ENCODE measurements at regions not wholly inside any gene's neighbourhood (a gene's known extent, or its start where the extent isn't known, plus 50 kb on each side); places are given as distances from the start of the nearest gene placed in this dataset.

DNA sequence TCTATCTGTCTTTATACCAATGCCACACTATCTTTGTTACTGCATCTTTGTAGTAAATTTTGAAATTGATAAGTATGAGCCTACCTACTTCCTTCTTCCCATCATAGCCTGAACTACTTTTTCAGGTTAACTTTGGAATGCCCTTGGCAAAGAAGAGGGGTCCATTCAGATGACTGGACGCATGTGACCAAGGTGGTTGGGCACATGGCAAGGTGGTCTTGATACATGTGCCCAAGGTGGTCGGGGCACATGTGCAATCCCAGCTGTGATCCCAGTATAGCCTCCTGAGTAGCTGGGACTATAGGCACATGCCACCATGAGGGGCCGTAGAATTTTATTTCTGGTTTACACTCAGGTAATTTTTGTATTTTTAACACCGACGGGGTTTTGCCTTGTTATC is 330.2 kb downstream of the GABRB3 start:
- DNase-seq: no peak
- H3K27ac ChIP-seq: no peak overlapping the region
- no peaks in the 10 kb centered on the region for H3K36me3 ChIP-seq (replicated peaks in 1 of 2; ENCODE audit: insufficient read depth in 1 of 2, low read depth in 2 of 2)
- 64 to 80% methylated on average over 5 of the region's 5 CpGs for WGBS, 2 donors
- intact Hi-C loops (cut with DNase I): no loop called here
- H3K4me1 ChIP-seq: no peaks in the 10 kb centered on the region
- no peaks in the 10 kb centered on the region for H3K27me3 ChIP-seq
- H3K4me3 ChIP-seq: no peak overlapping the region
- TF ChIP-seq POLR2A (IDR thresholded peaks at IDR 0.05): no peak
- TF ChIP-seq, protein P1, sequence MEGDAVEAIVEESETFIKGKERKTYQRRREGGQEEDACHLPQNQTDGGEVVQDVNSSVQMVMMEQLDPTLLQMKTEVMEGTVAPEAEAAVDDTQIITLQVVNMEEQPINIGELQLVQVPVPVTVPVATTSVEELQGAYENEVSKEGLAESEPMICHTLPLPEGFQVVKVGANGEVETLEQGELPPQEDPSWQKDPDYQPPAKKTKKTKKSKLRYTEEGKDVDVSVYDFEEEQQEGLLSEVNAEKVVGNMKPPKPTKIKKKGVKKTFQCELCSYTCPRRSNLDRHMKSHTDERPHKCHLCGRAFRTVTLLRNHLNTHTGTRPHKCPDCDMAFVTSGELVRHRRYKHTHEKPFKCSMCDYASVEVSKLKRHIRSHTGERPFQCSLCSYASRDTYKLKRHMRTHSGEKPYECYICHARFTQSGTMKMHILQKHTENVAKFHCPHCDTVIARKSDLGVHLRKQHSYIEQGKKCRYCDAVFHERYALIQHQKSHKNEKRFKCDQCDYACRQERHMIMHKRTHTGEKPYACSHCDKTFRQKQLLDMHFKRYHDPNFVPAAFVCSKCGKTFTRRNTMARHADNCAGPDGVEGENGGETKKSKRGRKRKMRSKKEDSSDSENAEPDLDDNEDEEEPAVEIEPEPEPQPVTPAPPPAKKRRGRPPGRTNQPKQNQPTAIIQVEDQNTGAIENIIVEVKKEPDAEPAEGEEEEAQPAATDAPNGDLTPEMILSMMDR (IDR thresholded peaks at IDR 0.05): no peak
- H3K9me3 ChIP-seq: no peaks in the 10 kb centered on the region
- no peak for ATAC-seq

DNA sequence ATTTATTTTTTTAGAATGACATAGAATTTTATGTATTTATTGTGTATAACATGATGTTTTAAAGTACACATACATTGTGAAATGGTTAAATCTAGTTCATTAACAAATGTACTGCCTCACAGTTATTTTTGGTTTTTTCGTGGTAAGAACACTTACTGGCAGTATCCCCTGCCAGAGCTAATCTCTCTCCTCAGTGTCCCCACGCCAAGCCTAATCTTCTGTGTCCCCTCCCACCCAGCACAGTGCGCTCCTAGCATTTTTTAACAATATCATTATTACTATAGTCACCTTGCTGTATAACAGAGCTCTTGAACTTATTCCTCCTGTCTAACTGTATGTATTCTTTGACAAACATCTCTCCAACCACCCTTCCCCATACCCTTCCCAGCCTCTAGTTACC is 333.2 kb downstream of the GABRB3 start:
- no peaks in the 10 kb centered on the region for H3K27me3 ChIP-seq
- H3K9me3 ChIP-seq: no peaks in the 10 kb centered on the region
- 51 to 62% methylated on average over 3 of the region's 3 CpGs for WGBS, 2 donors
- no peak overlapping the region for H3K4me3 ChIP-seq
- H3K36me3 ChIP-seq (replicated peaks in 1 of 2; ENCODE audit: insufficient read depth in 1 of 2, low read depth in 2 of 2): no peaks in the 10 kb centered on the region
- H3K4me1 ChIP-seq: no peaks in the 10 kb centered on the region
- intact Hi-C loops (cut with DNase I): no loop called here
- no peak overlapping the region for H3K27ac ChIP-seq
- DNase-seq (no peak), ATAC-seq (no peak)
- TF ChIP-seq, protein P1 (IDR thresholded peaks at IDR 0.05): no peak
- TF ChIP-seq POLR2A (IDR thresholded peaks at IDR 0.05): no peak

DNA sequence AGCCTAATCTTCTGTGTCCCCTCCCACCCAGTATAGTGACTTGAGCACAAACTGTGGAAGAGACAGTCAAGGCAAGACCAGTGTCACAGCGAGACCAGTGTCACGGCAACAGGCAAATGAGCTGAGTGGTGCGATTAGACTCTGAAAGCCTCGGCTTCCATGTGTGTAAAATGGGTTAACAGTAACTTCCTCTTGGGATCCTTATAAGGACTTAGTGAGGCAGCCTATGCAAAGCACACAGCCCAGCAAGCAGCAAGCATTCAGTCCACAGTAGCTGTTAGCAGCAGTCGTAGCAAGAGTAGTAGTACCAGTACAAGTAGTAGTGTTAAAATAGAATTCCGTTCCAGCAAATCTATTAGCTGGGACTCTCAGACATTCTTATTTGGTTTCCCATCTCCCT is 334.1 kb downstream of the GABRB3 start:
- H3K9me3 ChIP-seq: no peaks in the 10 kb centered on the region
- DNase-seq (no peak), ATAC-seq (peak; percentile 74)
- H3K4me3 ChIP-seq: no peak overlapping the region
- intact Hi-C loops (cut with DNase I): no loop called here
- H3K27me3 ChIP-seq: no peaks in the 10 kb centered on the region
- 24% methylated on average over 6 of the region's 6 CpGs for WGBS, 2 donors
- H3K36me3 ChIP-seq (replicated peaks in 1 of 2; ENCODE audit: insufficient read depth in 1 of 2, low read depth in 2 of 2): no peaks in the 10 kb centered on the region
- TF ChIP-seq, protein P1 (IDR thresholded peaks at IDR 0.05): no peak
- no peak for TF ChIP-seq POLR2A (IDR thresholded peaks at IDR 0.05)
- H3K27ac ChIP-seq: peak overlapping the region in 2 of 4 donors; percentile 72 to 73
- no peaks in the 10 kb centered on the region for H3K4me1 ChIP-seq

DNA sequence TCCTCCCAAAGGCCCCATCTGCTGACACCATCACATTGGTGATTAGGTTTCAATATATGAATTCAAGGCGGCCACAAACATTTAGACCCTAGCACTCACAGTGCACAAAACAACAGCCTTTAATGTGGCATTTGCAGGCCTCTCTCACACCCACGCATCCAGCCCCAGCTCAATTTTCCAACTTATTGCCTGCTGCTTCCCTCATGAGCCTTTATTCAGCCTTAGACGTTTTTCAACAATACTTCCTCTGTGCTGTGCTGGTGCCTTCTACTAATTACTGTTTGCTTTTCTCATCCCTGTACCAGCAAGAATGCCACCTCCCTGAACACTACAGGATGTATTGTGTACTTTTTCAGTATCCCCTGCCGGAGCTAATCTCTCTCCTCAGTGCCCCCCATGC is 334.6 kb downstream of the GABRB3 start:
- peak in 2 of 4 donors; percentile 9 to 16 for DNase-seq
- 22 to 38% methylated on average over 4 of the region's 4 CpGs for WGBS, 2 donors
- H3K4me3 ChIP-seq: no peak overlapping the region
- H3K27me3 ChIP-seq: no peaks in the 10 kb centered on the region
- TF ChIP-seq, protein P1 (IDR thresholded peaks at IDR 0.05): no peak
- TF ChIP-seq POLR2A (IDR thresholded peaks at IDR 0.05): no peak
- H3K4me1 ChIP-seq: no peaks in the 10 kb centered on the region
- peak overlapping the region in 3 of 4 donors; percentile 10 to 73 (median 72) for H3K27ac ChIP-seq
- ATAC-seq: peak; percentile 91
- no peaks in the 10 kb centered on the region for H3K36me3 ChIP-seq (replicated peaks in 1 of 2; ENCODE audit: insufficient read depth in 1 of 2, low read depth in 2 of 2)
- intact Hi-C loops (cut with DNase I): no loop called here
- H3K9me3 ChIP-seq: no peaks in the 10 kb centered on the region

DNA sequence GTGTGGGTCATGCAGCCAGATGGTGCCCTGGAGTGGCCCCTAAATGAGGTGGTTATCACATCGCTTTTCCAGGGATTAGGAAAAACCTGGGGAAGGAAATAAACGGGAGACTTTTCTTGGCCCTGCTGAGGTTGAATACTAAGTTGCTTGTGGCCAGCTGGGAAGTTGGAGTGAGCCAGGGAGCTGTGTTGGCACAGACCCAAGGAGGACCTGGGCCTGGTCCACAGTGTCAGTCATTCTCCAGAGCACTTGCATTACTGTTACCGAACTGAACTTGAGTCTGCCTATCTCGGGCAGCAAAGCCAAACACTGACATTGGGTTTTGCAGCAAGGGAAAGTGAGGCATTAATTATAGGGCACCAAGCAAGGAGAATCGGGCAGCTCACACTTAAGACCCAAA is 339.0 kb downstream of the GABRB3 start:
- TF ChIP-seq, protein P1 (IDR thresholded peaks at IDR 0.05): no peak
- TF ChIP-seq POLR2A (IDR thresholded peaks at IDR 0.05): no peak
- intact Hi-C loops (cut with DNase I): no loop called here
- Histone ChIP-seq H3K4me3 (no peak overlapping the region), H3K36me3 (replicated peaks in 1 of 2; ENCODE audit: insufficient read depth in 1 of 2, low read depth in 2 of 2) (no peaks in the 10 kb centered on the region), H3K27me3 (no peaks in the 10 kb centered on the region), H3K4me1 (no peaks in the 10 kb centered on the region), H3K9me3 (no peaks in the 10 kb centered on the region), H3K27ac (no peak overlapping the region)
- no peak for ATAC-seq
- peak in 1 of 4 donors; percentile 28 for DNase-seq
- 51 to 54% methylated on average over 5 of the region's 5 CpGs for WGBS, 2 donors

All from body of pancreas (tissue), 4 donors.